ENCODE measurements at regions not wholly inside any gene's neighbourhood (a gene's known extent, or its start where the extent isn't known, plus 50 kb on each side); places are given as distances from the start of the nearest gene placed in this dataset.

- Histone ChIP-seq H3F3A (ENCODE audit: insufficient read depth, low read length, poor library complexity, severe bottlenecking) (no peaks in the 10 kb centered on the region), H3K79me2 (replicated peaks; ENCODE audit: insufficient read depth, low read length) (no peaks in the 10 kb centered on the region), H3K4me2 (ENCODE audit: low read length) (no peak overlapping the region), H3K4me3 (ENCODE audit: low read length) (no peak overlapping the region), H3K9me2 (ENCODE audit: insufficient read depth, low read length) (no peaks in the 10 kb centered on the region), H3K9me3 (ENCODE audit: low read length) (no peaks in the 10 kb centered on the region), H3K27ac (ENCODE audit: low read length) (no peak overlapping the region), H2AFZ (ENCODE audit: low read depth, low read length) (no peak overlapping the region), H3K9ac (ENCODE audit: low read length) (no peak overlapping the region), H4K20me1 (ENCODE audit: insufficient read depth) (no peaks in the 10 kb centered on the region), H3K36me3 (ENCODE audit: insufficient read depth, low read length) (no peaks in the 10 kb centered on the region), H3K27me3 (ENCODE audit: insufficient read depth, low read depth, low read length) (no peaks in the 10 kb centered on the region)
- TF ChIP-seq CTCF (IDR thresholded peaks at IDR 0.05; ENCODE audit: poor library complexity, severe bottlenecking) = no peak
- TF ChIP-seq EP300 (conservative IDR thresholded peaks at IDR 0.05; ENCODE audit: poor library complexity, severe bottlenecking) = no peak
- TF ChIP-seq RAD21 (conservative IDR thresholded peaks at IDR 0.05) = no peak
- TF ChIP-seq POLR2AphosphoS5 (IDR thresholded peaks at IDR 0.05) = no peak
- TF ChIP-seq MXI1 (conservative IDR thresholded peaks at IDR 0.05; ENCODE audit: poor library complexity, severe bottlenecking) = no peak
- no peak for TF ChIP-seq SMC3 (conservative IDR thresholded peaks at IDR 0.05; ENCODE audit: poor library complexity)
- TF ChIP-seq, protein P1, sequence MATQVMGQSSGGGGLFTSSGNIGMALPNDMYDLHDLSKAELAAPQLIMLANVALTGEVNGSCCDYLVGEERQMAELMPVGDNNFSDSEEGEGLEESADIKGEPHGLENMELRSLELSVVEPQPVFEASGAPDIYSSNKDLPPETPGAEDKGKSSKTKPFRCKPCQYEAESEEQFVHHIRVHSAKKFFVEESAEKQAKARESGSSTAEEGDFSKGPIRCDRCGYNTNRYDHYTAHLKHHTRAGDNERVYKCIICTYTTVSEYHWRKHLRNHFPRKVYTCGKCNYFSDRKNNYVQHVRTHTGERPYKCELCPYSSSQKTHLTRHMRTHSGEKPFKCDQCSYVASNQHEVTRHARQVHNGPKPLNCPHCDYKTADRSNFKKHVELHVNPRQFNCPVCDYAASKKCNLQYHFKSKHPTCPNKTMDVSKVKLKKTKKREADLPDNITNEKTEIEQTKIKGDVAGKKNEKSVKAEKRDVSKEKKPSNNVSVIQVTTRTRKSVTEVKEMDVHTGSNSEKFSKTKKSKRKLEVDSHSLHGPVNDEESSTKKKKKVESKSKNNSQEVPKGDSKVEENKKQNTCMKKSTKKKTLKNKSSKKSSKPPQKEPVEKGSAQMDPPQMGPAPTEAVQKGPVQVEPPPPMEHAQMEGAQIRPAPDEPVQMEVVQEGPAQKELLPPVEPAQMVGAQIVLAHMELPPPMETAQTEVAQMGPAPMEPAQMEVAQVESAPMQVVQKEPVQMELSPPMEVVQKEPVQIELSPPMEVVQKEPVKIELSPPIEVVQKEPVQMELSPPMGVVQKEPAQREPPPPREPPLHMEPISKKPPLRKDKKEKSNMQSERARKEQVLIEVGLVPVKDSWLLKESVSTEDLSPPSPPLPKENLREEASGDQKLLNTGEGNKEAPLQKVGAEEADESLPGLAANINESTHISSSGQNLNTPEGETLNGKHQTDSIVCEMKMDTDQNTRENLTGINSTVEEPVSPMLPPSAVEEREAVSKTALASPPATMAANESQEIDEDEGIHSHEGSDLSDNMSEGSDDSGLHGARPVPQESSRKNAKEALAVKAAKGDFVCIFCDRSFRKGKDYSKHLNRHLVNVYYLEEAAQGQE (IDR thresholded peaks at IDR 0.05; ENCODE audit: borderline replicate concordance) = no peak
- no peak for TF ChIP-seq TAF1 (IDR thresholded peaks at IDR 0.05; ENCODE audit: low read depth)
- no peak for TF ChIP-seq EZH2 (IDR thresholded peaks at IDR 0.05; ENCODE audit: borderline replicate concordance, insufficient read depth, low read length, poor library complexity, severe bottlenecking)
These were observed 439.9 kb downstream of the BRINP1 start for GRCh38 chr9:118929287-118929686.

DNA sequence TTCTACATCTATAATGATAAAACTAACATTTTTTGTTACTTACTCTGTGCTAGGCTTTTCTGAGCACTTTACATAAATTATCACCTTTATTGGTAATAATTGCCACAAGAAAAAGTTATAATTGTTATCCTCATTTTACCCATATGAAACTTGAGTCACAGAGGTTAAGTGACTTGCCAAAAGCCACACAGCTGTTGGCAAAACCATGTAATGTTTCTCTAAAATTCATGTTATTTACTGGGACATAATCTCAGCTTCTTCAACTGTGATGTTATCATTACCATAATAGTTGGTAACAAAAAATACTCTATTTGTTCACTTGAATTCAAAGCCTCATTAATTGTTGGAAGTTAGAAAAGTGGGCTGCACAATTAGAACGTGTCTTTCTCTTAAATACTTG, 437.3 kb downstream of the BRINP1 start:
- no peaks in the 10 kb centered on the region for H3K9me2 ChIP-seq (ENCODE audit: insufficient read depth, low read length)
- no peaks in the 10 kb centered on the region for H3K27me3 ChIP-seq (ENCODE audit: insufficient read depth, low read depth, low read length)
- H4K20me1 ChIP-seq (ENCODE audit: insufficient read depth) = no peaks in the 10 kb centered on the region
- no peak overlapping the region for H3K9ac ChIP-seq (ENCODE audit: low read length)
- no peak overlapping the region for H2AFZ ChIP-seq (ENCODE audit: low read depth, low read length)
- H3F3A ChIP-seq (ENCODE audit: insufficient read depth, low read length, poor library complexity, severe bottlenecking) = no peaks in the 10 kb centered on the region
- H3K4me3 ChIP-seq (ENCODE audit: low read length) = no peak overlapping the region
- no peak for TF ChIP-seq EP300 (conservative IDR thresholded peaks at IDR 0.05; ENCODE audit: poor library complexity, severe bottlenecking)
- TF ChIP-seq POLR2AphosphoS5 (IDR thresholded peaks at IDR 0.05) = no peak
- TF ChIP-seq TAF1 (IDR thresholded peaks at IDR 0.05; ENCODE audit: low read depth) = no peak
- no peak for TF ChIP-seq CTCF (IDR thresholded peaks at IDR 0.05; ENCODE audit: poor library complexity, severe bottlenecking)
- TF ChIP-seq MXI1 (conservative IDR thresholded peaks at IDR 0.05; ENCODE audit: poor library complexity, severe bottlenecking) = no peak
- TF ChIP-seq, protein P1 (IDR thresholded peaks at IDR 0.05; ENCODE audit: borderline replicate concordance) = no peak
- TF ChIP-seq SMC3 (conservative IDR thresholded peaks at IDR 0.05; ENCODE audit: poor library complexity) = no peak
- no peak for TF ChIP-seq EZH2 (IDR thresholded peaks at IDR 0.05; ENCODE audit: borderline replicate concordance, insufficient read depth, low read length, poor library complexity, severe bottlenecking)
- no peaks in the 10 kb centered on the region for H3K9me3 ChIP-seq (ENCODE audit: low read length)
- H3K27ac ChIP-seq (ENCODE audit: low read length) = no peak overlapping the region
- no peak overlapping the region for H3K4me2 ChIP-seq (ENCODE audit: low read length)
- H3K36me3 ChIP-seq (ENCODE audit: insufficient read depth, low read length) = no peaks in the 10 kb centered on the region
- H3K79me2 ChIP-seq (replicated peaks; ENCODE audit: insufficient read depth, low read length) = no peaks in the 10 kb centered on the region

Data from neural cell (in vitro differentiated cells).